Suppressor macrophage treated with lipopolysaccharide for 1 hour (primary cell): ENCODE measurements at regions not wholly inside any gene's neighbourhood (a gene's known extent, or its start where the extent isn't known, plus 50 kb on each side); places are given as distances from the start of the nearest gene placed in this dataset.
A peak's percentile ranks its signal among the peaks of the same experiment; 100 is the strongest.
"Not testable (repeated sequence)": the region's sequence is repeated elsewhere in the genome, so short reads cannot be mapped to it uniquely, and the experiment has no call there.

Experiments used
- DNase-seq, 3 donors: peaks; one replicate each; pipeline ENCODE4 v3.0.0-alpha.2; 2020 to 2022

GRCh38 chr15:32536507-32537172 lies 56.6 kb upstream of the GOLGA8N start:
- peak; percentile 22 to 49 (median 23) for DNase-seq

GRCh38 chr15:32536057-32536493 lies 57.2 kb upstream of the GOLGA8N start:
- not testable (repeated sequence) for DNase-seq

DNA sequence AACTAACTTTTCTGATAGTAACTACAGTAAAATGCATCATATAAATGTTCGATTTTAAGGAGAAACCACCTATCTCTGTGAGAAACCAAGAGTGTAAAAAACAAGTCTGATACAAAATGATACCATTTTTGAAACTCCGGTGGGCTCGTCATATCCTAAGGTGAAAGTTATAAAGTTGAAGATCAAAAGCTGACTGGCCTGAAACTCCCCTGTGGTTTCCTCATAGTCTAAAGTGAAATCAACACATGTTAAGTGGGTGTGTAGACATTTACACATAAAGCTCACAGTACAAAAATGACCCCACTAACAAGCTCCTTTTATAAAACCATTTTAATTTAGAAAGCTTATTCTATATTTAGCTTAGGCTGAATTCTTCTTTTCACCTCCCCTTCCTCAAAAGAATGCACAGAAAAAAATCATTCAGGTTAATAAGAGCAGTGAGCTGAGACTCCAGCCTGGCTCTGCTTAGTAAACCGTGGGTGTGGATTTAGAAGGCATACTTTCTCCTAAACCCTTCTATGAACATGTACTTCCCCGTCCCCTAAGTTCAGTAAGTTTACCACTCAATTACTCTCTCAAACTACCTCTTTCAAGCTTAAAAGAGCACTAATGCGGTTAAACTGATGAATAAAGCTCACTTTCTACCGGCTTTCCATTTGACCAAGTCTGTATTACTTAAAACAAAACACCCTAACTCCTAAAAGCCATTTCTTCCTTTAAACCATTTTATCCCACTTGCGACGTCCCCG lies 57.9 kb upstream of the GOLGA8N start:
- DNase-seq: not testable (repeated sequence)

GRCh38 chr15:32522900-32523299 lies 67.5 kb upstream of the GOLGA8O start:
- DNase-seq: not testable (repeated sequence)

- DNase-seq: peak in 1 of 3 donors; percentile 10
These were observed 67.0 kb upstream of the GOLGA8O start for GRCh38 chr15:32522421-32522820.

GRCh38 chr15:32518976-32519375 lies 63.5 kb upstream of the GOLGA8O start:
- DNase-seq: peak in 2 of 3 donors; percentile 14 to 18

DNA sequence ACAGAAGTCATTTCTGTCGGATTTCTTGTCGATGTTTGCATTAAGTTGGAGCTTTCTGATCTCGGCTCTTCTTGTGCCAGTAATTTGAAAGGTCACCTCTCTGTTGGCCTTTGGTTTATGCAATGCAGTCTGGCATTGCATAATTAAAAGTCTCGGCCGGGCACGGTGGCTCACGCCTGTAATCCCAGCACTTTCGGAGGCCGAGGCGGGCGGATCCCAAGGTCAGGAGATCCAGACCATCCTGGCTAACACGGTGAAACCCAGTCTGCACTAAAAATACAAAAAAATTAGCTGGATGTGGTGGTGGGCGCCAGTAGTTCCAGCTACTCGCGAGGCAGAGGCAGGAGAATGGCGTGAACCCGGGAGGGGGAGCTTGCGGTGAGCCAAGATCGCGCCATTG lies 62.6 kb upstream of the GOLGA8O start:
- DNase-seq: peak in 2 of 3 donors; percentile 1 to 18

GRCh38 chr15:32516954-32517353 lies 61.5 kb upstream of the GOLGA8O start:
- not testable (repeated sequence) for DNase-seq

DNA sequence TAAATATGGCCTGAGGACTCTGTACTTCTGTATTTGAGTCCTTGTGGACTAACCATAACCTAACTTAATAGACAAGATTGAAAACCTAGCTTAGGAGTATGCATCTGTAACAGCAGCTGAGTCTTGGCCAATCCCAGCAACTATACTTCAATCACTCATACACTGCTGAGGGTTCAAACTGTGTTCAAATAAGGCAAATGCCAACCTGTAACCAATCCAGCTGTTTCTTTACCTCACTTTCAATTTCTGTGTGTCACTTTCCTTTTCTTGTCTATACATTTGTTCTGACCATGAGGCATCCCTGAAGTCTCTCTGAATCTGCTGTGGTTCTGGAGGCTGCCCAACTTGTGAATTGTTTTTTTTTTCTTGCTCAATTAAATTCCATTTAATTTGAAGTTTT lies 57.9 kb upstream of the GOLGA8O start:
- DNase-seq: not testable (repeated sequence)

- DNase-seq: not testable (repeated sequence)
These were observed 54.6 kb upstream of the GOLGA8O start for GRCh38 chr15:32510027-32510426.

GRCh38 chr15:32508081-32508480 lies 52.6 kb upstream of the GOLGA8O start:
- not testable (repeated sequence) for DNase-seq

DNA sequence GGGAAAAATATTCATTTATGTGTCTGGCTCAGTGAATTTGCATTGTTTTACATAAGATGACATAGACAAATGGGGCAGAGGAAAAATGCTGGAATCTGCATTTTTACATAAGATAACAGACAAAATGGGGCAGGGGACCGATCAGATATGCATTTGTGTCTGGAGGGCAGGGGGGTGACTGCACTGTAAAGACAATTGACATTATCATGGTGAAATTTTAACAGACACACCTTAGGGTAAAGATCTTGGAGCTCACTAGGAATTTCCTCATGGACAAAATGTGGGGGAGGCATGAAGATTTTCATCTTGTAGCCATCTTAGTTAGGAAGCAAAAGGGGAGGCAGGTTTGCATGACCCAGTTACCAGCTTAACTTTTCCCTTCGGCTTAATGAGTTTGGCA lies 51.4 kb upstream of the GOLGA8O start:
- DNase-seq: not testable (repeated sequence)

DNA sequence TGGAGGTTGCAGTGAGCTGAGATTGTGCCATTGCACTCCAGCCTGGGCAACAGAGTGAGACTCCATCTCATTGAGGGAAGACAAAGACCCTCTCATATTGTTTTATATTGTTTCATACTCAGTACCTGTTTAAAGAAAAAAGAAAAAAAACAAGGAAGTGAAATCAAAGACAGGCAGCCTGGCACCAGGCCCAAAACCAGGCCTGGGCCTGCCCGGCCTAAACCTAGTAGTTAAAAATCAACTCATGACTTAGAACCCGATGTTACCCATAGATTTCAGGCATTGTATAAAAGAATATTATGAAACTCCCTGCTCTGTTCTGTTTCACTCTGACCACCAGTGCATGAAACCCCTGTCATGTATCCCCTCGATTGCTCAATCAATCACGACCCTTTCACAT lies 50.2 kb upstream of the GOLGA8O start:
- DNase-seq: not testable (repeated sequence)
